Natural killer cell (primary cell): ENCODE measurements at regions not wholly inside any gene's neighbourhood (a gene's known extent, or its start where the extent isn't known, plus 50 kb on each side); places are given as distances from the start of the nearest gene placed in this dataset.

ENCODE experiments used
- ATAC-seq, 3 donors: fragments of 150-1000 bp in 2 of 3; fragments of 200-7000 bp in 1 of 3; cut with Tn5 transposase; 1 replicate in 1 of 3; 2 replicates in 2 of 3; pipeline ENCODE4 v1.10.0; 2021; ENCODE audit warnings: mild to moderate bottlenecking in 2 of 3, moderate library complexity in 2 of 3
- DNase-seq, 2 donors: peaks; one replicate each; pipeline versions ENCODE4 v3.0.0 to v3.0.0-alpha.2; 2013 to 2021; ENCODE audit warnings: mixed read lengths in 1 of 2
- H3K27ac ChIP-seq: one replicate; pipeline ENCODE4 v1.5.1; 2013; ENCODE audit warnings: mild to moderate bottlenecking, low read length
- H3K27me3 ChIP-seq: one replicate; pipeline ENCODE4 v1.6.1; 2013; ENCODE audit warnings: low read length; ENCODE audit not compliant: control insufficient read depth, insufficient read depth
- H3K36me3 ChIP-seq: one replicate; pipeline ENCODE4 v1.6.1; 2013; ENCODE audit warnings: low read length; ENCODE audit not compliant: control insufficient read depth, insufficient read depth
- H3K4me1 ChIP-seq: one replicate; pipeline ENCODE4 v1.6.1; 2013; ENCODE audit warnings: low read length; ENCODE audit not compliant: control insufficient read depth, insufficient read depth
- H3K4me3 ChIP-seq: one replicate; pipeline ENCODE4 v1.5.1; 2013; ENCODE audit warnings: low read length
- H3K9me3 ChIP-seq: one replicate; pipeline ENCODE4 v1.6.1; 2013; ENCODE audit warnings: low read length; ENCODE audit not compliant: control insufficient read depth, insufficient read depth
- H3K27ac Mint-ChIP-seq, 2 donors: one replicate each; pipeline ENCODE4 v1.8.0; 2022; ENCODE audit warnings: mild to moderate bottlenecking in 2 of 2, mixed read lengths in 2 of 2, moderate library complexity in 1 of 2
- H3K27me3 Mint-ChIP-seq, 2 donors: one replicate each; pipeline ENCODE4 v1.8.0; 2022; ENCODE audit warnings: low read depth in 2 of 2, mixed read lengths in 2 of 2
- H3K36me3 Mint-ChIP-seq: one replicate; pipeline ENCODE4 v1.8.0; 2022; ENCODE audit warnings: mixed read lengths
- H3K4me1 Mint-ChIP-seq, 2 donors: one replicate each; pipeline ENCODE4 v1.8.0; 2022; ENCODE audit warnings: mixed read lengths in 2 of 2
- H3K4me3 Mint-ChIP-seq: one replicate; pipeline ENCODE4 v1.8.0; 2022; ENCODE audit warnings: mild to moderate bottlenecking, moderate library complexity, mixed read lengths
- H3K9me3 Mint-ChIP-seq, 2 donors: one replicate each; pipeline ENCODE4 v1.8.0; 2022; ENCODE audit warnings: mixed read lengths in 2 of 2
- WGBS: methylation state at CpG from one replicate; pipeline ENCODE4 v1.1.7; 2013; ENCODE audit warnings: missing lambda C conversion rate; ENCODE audit not compliant: insufficient coverage; 5-methylcytosine and 5-hydroxymethylcytosine counted together
- intact Hi-C: fragments of 100-400 bp; cut with micrococcal nuclease; formaldehyde crosslinking; loops from one replicate; pipeline ENCODE4 v1.14.2; 2022
- TF ChIP-seq, protein P1 (sequence below): fragments of 200-600 bp; IDR thresholded peaks from one replicate; pipeline ENCODE4 v1.8.0; 2022; ENCODE audit warnings: antibody characterized with exemption

DNA sequence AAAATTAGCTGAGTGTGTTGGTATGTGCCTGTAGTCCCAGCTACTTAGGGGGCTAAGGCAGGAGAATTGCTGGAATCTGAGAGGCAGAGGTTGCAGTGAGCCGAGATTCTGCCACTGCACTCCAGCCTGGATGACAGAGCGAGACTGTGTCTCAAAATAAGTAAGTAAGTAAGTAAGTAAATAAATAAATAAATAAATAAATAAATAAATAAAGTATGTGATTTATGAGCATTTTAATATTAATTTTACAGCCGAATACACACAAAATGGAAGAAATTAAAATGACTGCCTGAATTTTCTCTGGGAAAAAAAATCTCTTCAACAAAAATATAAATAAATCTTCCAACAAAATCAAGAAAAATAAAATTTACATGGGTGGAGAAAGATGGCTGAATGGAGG is 740.7 kb downstream of the CDH18 start:
- 100% methylated on average over 1 of the region's 3 CpGs for WGBS
- ATAC-seq = no peak
- Mint-ChIP-seq H3K4me1 (no peaks in the 10 kb centered on the region), H3K27ac (no peak overlapping the region), H3K27me3 (no peaks in the 10 kb centered on the region), H3K4me3 (no peak overlapping the region), H3K9me3 (peaks cover 11 to 17% of the 10 kb centered on the region in 2 donors), H3K36me3 (no peaks in the 10 kb centered on the region)
- no peak for DNase-seq
- no peak overlapping the region for H3K4me3 ChIP-seq
- no peaks in the 10 kb centered on the region for H3K36me3 ChIP-seq
- no peaks in the 10 kb centered on the region for H3K27me3 ChIP-seq
- TF ChIP-seq, protein P1, sequence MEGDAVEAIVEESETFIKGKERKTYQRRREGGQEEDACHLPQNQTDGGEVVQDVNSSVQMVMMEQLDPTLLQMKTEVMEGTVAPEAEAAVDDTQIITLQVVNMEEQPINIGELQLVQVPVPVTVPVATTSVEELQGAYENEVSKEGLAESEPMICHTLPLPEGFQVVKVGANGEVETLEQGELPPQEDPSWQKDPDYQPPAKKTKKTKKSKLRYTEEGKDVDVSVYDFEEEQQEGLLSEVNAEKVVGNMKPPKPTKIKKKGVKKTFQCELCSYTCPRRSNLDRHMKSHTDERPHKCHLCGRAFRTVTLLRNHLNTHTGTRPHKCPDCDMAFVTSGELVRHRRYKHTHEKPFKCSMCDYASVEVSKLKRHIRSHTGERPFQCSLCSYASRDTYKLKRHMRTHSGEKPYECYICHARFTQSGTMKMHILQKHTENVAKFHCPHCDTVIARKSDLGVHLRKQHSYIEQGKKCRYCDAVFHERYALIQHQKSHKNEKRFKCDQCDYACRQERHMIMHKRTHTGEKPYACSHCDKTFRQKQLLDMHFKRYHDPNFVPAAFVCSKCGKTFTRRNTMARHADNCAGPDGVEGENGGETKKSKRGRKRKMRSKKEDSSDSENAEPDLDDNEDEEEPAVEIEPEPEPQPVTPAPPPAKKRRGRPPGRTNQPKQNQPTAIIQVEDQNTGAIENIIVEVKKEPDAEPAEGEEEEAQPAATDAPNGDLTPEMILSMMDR = no peak
- intact Hi-C loops = no loop called here
- peaks cover 6% of the 10 kb centered on the region for H3K9me3 ChIP-seq
- H3K27ac ChIP-seq = no peak overlapping the region
- no peaks in the 10 kb centered on the region for H3K4me1 ChIP-seq

DNA sequence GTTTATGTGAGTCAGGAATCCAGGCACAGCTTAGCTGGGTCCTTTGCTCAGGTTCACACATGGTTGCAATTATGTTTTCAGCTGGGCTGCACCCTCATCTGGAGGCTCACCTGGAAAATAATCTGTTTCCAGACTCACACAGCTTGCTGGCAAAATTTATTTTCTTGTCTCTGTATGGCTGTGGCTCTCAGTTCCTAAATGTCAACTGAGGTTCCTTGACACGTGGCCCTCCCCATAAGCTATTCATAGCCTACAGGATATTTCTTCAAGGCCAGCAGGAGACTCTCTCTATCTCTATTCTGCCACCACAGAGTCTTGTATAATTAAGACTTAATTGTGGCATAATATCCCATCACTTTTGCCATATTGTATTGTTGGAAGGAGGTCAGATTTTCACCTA is 732.0 kb downstream of the CDH18 start:
- DNase-seq = no peak
- H3K36me3 ChIP-seq = no peaks in the 10 kb centered on the region
- Mint-ChIP-seq H3K4me1 (no peaks in the 10 kb centered on the region), H3K36me3 (peaks cover 7% of the 10 kb centered on the region), H3K27ac (no peak overlapping the region), H3K9me3 (peaks cover 16 to 18% of the 10 kb centered on the region in 2 donors), H3K27me3 (no peaks in the 10 kb centered on the region), H3K4me3 (no peak overlapping the region)
- intact Hi-C loops = no loop called here
- 0% methylated on average over 1 of the region's 1 CpG for WGBS
- H3K4me1 ChIP-seq = no peaks in the 10 kb centered on the region
- no peaks in the 10 kb centered on the region for H3K9me3 ChIP-seq
- no peak overlapping the region for H3K4me3 ChIP-seq
- no peaks in the 10 kb centered on the region for H3K27me3 ChIP-seq
- no peak for ATAC-seq
- TF ChIP-seq, protein P1 = no peak
- no peak overlapping the region for H3K27ac ChIP-seq

DNA sequence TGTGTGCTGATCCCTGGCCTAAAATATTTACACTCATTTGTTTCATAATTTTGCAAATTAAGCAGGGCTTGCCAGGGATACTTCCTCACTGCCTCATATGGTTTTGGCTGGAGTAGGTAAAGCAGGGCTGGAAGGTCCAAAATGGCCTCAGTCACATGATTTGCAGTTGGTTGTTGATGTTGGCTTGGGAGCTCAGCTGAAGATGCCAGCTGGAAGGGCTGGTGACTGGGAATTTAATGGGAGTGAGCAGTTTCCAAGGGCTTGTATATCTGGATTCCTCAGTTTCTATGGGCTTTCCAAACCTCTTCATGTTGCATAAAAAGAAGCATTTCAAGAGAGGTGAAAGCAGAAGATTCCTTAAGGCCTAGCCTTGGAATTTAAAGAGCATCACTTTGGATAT is 729.3 kb downstream of the CDH18 start:
- H3K9me3 ChIP-seq = no peaks in the 10 kb centered on the region
- no peak overlapping the region for H3K27ac ChIP-seq
- no peaks in the 10 kb centered on the region for H3K4me1 Mint-ChIP-seq
- peaks cover 17 to 19% of the 10 kb centered on the region in 2 donors for H3K9me3 Mint-ChIP-seq
- TF ChIP-seq, protein P1 = no peak
- peaks cover 7% of the 10 kb centered on the region for H3K36me3 Mint-ChIP-seq
- ATAC-seq (no peak), DNase-seq (no peak)
- H3K4me3 ChIP-seq = no peak overlapping the region
- no peaks in the 10 kb centered on the region for H3K4me1 ChIP-seq
- no peaks in the 10 kb centered on the region for H3K27me3 Mint-ChIP-seq
- no peak overlapping the region for H3K4me3 Mint-ChIP-seq
- no peak overlapping the region for H3K27ac Mint-ChIP-seq
- no peaks in the 10 kb centered on the region for H3K36me3 ChIP-seq
- H3K27me3 ChIP-seq = no peaks in the 10 kb centered on the region
- intact Hi-C loops = no loop called here

DNA sequence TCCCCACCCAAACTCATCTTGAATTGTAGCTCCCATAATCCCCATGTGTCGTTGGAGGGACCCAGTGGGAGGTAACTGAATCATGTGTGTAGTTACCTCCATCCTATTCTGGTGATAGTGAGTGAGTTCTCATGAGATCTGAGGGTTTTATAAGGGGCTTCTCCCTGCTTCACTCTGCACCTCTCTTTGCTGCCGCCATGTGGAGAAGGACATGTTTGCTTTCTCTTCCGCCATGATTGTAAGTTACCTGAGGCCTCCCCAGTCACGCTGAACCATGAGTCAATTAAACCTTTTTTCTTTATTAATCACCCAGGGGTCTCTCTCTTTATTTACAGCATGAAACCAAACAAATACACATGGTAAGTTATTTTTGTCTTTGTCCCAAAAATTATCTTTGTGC is 726.1 kb downstream of the CDH18 start:
- TF ChIP-seq, protein P1 = no peak
- DNase-seq = no peak
- Mint-ChIP-seq H3K27ac (no peak overlapping the region), H3K4me3 (no peak overlapping the region), H3K27me3 (no peaks in the 10 kb centered on the region), H3K4me1 (no peaks in the 10 kb centered on the region), H3K9me3 (peaks cover 19 to 21% of the 10 kb centered on the region in 2 donors), H3K36me3 (peaks cover 7% of the 10 kb centered on the region)
- Histone ChIP-seq H3K27me3 (no peaks in the 10 kb centered on the region), H3K36me3 (no peaks in the 10 kb centered on the region), H3K27ac (no peak overlapping the region), H3K4me1 (no peaks in the 10 kb centered on the region), H3K4me3 (no peak overlapping the region), H3K9me3 (no peaks in the 10 kb centered on the region)
- no peak for ATAC-seq
- 98% methylated on average over 3 of the region's 4 CpGs for WGBS
- intact Hi-C loops = no loop called here
